ENCODE measurements at regions not wholly inside any gene's neighbourhood (a gene's known extent, or its start where the extent isn't known, plus 50 kb on each side); places are given as distances from the start of the nearest gene placed in this dataset.
"Not testable (repeated sequence)": the region's sequence is repeated elsewhere in the genome, so short reads cannot be mapped to it uniquely, and the experiment has no call there.

DNA sequence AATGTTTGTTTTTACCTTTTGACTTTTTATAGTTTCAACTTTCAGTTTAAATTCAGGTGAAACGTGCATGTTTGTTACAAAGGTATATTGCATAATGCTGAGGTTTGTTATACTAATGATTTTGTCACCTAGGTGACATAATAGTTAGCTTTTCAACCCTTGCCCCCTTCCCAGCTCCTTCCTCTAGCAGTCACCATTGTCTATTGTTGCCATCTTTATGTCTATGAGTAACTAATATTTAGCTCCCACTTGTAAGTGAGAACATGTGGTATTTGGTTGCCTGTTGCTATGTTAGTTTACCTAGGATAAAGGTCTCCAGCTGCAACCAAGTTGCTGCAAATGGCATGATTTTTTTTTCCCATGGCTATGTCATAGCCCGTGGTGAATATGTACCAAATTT, 322.3 kb upstream of the SETBP1 start:
- no peaks in the 10 kb centered on the region for H3K27me3 ChIP-seq (ENCODE audit: control insufficient read depth in 1 of 2, insufficient read depth in 2 of 2, low read length in 2 of 2)
- no peaks in the 10 kb centered on the region for H3K9me3 ChIP-seq (ENCODE audit: control insufficient read depth in 1 of 2, low read length in 2 of 2)
- H3K27ac ChIP-seq (ENCODE audit: low read depth, low read length) = no peak overlapping the region
- no peak overlapping the region for H3K9ac ChIP-seq (ENCODE audit: low read depth in 1 of 2, low read length in 2 of 2)
- H3K4me3 ChIP-seq (ENCODE audit: low read depth in 1 of 2, low read length in 2 of 2) = no peak overlapping the region
- no peaks in the 10 kb centered on the region for H3K36me3 ChIP-seq (ENCODE audit: control insufficient read depth in 1 of 2, insufficient read depth in 2 of 2, low read length in 2 of 2)
- no peaks in the 10 kb centered on the region for H3K4me1 ChIP-seq (ENCODE audit: control insufficient read depth in 1 of 2, insufficient read depth in 2 of 2, low read length in 2 of 2)

DNA sequence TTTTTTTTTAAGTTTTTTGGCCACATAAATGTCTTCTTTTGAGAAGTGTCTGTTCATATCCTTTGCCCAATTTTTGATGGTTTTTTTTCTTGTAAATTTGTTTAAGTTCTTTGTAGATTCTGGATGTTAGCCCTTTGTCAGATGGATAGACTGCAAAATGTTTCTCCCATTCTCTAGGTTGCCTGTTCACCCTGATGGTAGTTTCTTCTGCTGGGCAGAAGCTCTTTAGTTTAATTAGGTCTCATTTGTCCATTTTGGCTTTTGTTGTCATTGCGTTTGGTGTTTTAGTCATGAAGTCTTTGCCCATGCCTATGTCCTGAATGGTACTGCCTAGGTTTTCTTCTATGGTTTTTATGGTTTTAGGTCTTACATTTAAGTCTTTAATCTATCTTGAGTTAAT, 320.9 kb upstream of the SETBP1 start:
- not testable (repeated sequence) for H3K27ac ChIP-seq (ENCODE audit: low read depth, low read length); H3K4me1 ChIP-seq (ENCODE audit: control insufficient read depth in 1 of 2, insufficient read depth in 2 of 2, low read length in 2 of 2); H3K9ac ChIP-seq (ENCODE audit: low read depth in 1 of 2, low read length in 2 of 2); H3K4me3 ChIP-seq (ENCODE audit: low read depth in 1 of 2, low read length in 2 of 2); H3K9me3 ChIP-seq (ENCODE audit: control insufficient read depth in 1 of 2, low read length in 2 of 2); H3K36me3 ChIP-seq (ENCODE audit: control insufficient read depth in 1 of 2, insufficient read depth in 2 of 2, low read length in 2 of 2); H3K27me3 ChIP-seq (ENCODE audit: control insufficient read depth in 1 of 2, insufficient read depth in 2 of 2, low read length in 2 of 2)

DNA sequence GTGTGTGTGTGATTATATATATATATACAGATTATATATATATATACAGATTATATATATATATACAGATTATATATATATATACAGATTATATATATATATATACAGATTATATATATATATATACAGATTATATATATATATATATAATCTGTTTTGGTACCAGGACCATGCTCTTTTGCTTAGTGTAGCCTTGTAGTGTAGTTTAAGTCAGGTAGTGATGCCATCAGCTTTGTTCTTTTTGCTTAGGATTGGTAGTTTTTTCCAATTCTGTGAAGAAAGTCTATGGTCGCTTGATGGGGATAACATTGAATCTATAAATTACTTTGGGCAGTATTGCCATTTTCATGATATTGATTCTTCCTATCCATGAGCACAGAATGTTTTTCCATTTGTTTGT, 318.5 kb upstream of the SETBP1 start:
- H3K27me3 ChIP-seq (ENCODE audit: control insufficient read depth in 1 of 2, insufficient read depth in 2 of 2, low read length in 2 of 2); H3K27ac ChIP-seq (ENCODE audit: low read depth, low read length); H3K4me1 ChIP-seq (ENCODE audit: control insufficient read depth in 1 of 2, insufficient read depth in 2 of 2, low read length in 2 of 2); H3K9me3 ChIP-seq (ENCODE audit: control insufficient read depth in 1 of 2, low read length in 2 of 2); H3K9ac ChIP-seq (ENCODE audit: low read depth in 1 of 2, low read length in 2 of 2); H3K36me3 ChIP-seq (ENCODE audit: control insufficient read depth in 1 of 2, insufficient read depth in 2 of 2, low read length in 2 of 2); H3K4me3 ChIP-seq (ENCODE audit: low read depth in 1 of 2, low read length in 2 of 2): not testable (repeated sequence)

GRCh38 chr18:44370861-44371260, 309.8 kb upstream of the SETBP1 start:
- H3K4me3 ChIP-seq (ENCODE audit: low read depth in 1 of 2, low read length in 2 of 2) = no peak overlapping the region
- no peaks in the 10 kb centered on the region for H3K27me3 ChIP-seq (ENCODE audit: control insufficient read depth in 1 of 2, insufficient read depth in 2 of 2, low read length in 2 of 2)
- H3K4me1 ChIP-seq (ENCODE audit: control insufficient read depth in 1 of 2, insufficient read depth in 2 of 2, low read length in 2 of 2) = no peaks in the 10 kb centered on the region
- peaks cover 10 to 15% of the 10 kb centered on the region in 2 donors for H3K9me3 ChIP-seq (ENCODE audit: control insufficient read depth in 1 of 2, low read length in 2 of 2)
- no peak overlapping the region for H3K27ac ChIP-seq (ENCODE audit: low read depth, low read length)
- no peak overlapping the region for H3K9ac ChIP-seq (ENCODE audit: low read depth in 1 of 2, low read length in 2 of 2)
- no peaks in the 10 kb centered on the region for H3K36me3 ChIP-seq (ENCODE audit: control insufficient read depth in 1 of 2, insufficient read depth in 2 of 2, low read length in 2 of 2)

DNA sequence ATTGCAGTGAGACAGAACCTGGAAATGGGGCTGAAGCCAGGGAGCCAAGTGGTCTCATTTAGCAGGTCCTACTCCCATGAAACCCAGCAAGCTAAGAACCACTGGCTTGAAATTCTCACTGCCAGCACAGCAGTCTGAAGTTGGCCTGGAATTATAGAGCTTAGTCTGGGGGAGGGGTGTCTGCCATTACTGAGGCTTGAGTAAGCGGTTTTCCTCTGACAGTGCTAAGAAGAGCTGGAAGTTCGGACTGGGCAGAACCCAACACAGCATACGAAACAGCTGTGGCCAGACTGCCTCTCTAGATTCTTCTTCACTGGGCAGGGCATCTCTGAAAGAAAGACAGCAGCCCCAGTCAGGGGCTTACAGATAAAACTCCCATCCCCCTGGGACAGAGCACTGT, 305.7 kb upstream of the SETBP1 start:
- H3K9me3 ChIP-seq (ENCODE audit: control insufficient read depth in 1 of 2, low read length in 2 of 2) = peaks cover 10 to 15% of the 10 kb centered on the region in 2 donors
- H3K4me1 ChIP-seq (ENCODE audit: control insufficient read depth in 1 of 2, insufficient read depth in 2 of 2, low read length in 2 of 2) = no peaks in the 10 kb centered on the region
- H3K36me3 ChIP-seq (ENCODE audit: control insufficient read depth in 1 of 2, insufficient read depth in 2 of 2, low read length in 2 of 2) = no peaks in the 10 kb centered on the region
- H3K27ac ChIP-seq (ENCODE audit: low read depth, low read length) = no peak overlapping the region
- no peak overlapping the region for H3K9ac ChIP-seq (ENCODE audit: low read depth in 1 of 2, low read length in 2 of 2)
- H3K4me3 ChIP-seq (ENCODE audit: low read depth in 1 of 2, low read length in 2 of 2) = no peak overlapping the region
- no peaks in the 10 kb centered on the region for H3K27me3 ChIP-seq (ENCODE audit: control insufficient read depth in 1 of 2, insufficient read depth in 2 of 2, low read length in 2 of 2)

DNA sequence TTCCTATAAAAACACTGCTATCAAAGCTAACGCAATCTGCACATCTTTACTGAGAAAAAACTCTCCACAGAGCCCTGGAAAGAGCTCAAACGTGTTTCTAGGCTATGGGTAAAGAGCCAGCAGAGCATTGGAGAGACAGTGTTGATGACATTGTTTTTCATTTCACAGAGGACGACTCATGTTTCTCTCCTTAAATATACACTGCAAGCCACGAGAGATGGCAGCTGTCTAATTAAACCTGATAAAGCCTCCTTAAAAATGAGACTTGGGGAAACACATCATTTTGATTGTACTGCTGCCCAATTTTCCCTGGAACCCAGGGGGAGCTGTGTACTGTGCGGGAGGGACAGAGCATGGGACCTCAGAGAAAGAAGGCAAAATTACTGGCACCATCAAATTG, 294.3 kb upstream of the SETBP1 start:
- no peak overlapping the region for H3K9ac ChIP-seq (ENCODE audit: low read depth in 1 of 2, low read length in 2 of 2)
- no peaks in the 10 kb centered on the region for H3K27me3 ChIP-seq (ENCODE audit: control insufficient read depth in 1 of 2, insufficient read depth in 2 of 2, low read length in 2 of 2)
- no peaks in the 10 kb centered on the region for H3K9me3 ChIP-seq (ENCODE audit: control insufficient read depth in 1 of 2, low read length in 2 of 2)
- no peak overlapping the region for H3K4me3 ChIP-seq (ENCODE audit: low read depth in 1 of 2, low read length in 2 of 2)
- H3K36me3 ChIP-seq (ENCODE audit: control insufficient read depth in 1 of 2, insufficient read depth in 2 of 2, low read length in 2 of 2) = no peaks in the 10 kb centered on the region
- no peaks in the 10 kb centered on the region for H3K4me1 ChIP-seq (ENCODE audit: control insufficient read depth in 1 of 2, insufficient read depth in 2 of 2, low read length in 2 of 2)
- no peak overlapping the region for H3K27ac ChIP-seq (ENCODE audit: low read depth, low read length)

DNA sequence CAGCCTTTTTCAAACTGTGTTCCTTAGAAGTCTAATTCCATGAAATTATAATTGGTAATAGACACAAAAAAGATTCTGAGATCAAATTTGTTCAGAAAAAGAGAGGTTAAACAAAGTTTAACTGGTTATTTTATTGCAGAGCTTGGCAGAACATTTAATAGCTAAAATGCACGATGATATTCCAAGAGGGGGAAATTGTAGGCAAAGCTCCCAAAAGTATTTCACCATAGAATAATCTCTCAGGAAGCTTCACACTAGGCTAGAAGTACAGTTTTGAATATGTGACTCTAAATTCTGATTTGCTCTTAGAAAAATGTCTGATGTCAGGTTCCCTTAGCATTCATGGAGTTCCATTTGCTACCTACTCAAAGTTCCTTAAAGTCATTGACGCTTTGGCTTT, 292.4 kb upstream of the SETBP1 start:
- H3K27me3 ChIP-seq (ENCODE audit: control insufficient read depth in 1 of 2, insufficient read depth in 2 of 2, low read length in 2 of 2) = no peaks in the 10 kb centered on the region
- H3K4me1 ChIP-seq (ENCODE audit: control insufficient read depth in 1 of 2, insufficient read depth in 2 of 2, low read length in 2 of 2) = no peaks in the 10 kb centered on the region
- no peak overlapping the region for H3K27ac ChIP-seq (ENCODE audit: low read depth, low read length)
- H3K9ac ChIP-seq (ENCODE audit: low read depth in 1 of 2, low read length in 2 of 2) = no peak overlapping the region
- no peaks in the 10 kb centered on the region for H3K36me3 ChIP-seq (ENCODE audit: control insufficient read depth in 1 of 2, insufficient read depth in 2 of 2, low read length in 2 of 2)
- H3K9me3 ChIP-seq (ENCODE audit: control insufficient read depth in 1 of 2, low read length in 2 of 2) = no peaks in the 10 kb centered on the region
- no peak overlapping the region for H3K4me3 ChIP-seq (ENCODE audit: low read depth in 1 of 2, low read length in 2 of 2)

DNA sequence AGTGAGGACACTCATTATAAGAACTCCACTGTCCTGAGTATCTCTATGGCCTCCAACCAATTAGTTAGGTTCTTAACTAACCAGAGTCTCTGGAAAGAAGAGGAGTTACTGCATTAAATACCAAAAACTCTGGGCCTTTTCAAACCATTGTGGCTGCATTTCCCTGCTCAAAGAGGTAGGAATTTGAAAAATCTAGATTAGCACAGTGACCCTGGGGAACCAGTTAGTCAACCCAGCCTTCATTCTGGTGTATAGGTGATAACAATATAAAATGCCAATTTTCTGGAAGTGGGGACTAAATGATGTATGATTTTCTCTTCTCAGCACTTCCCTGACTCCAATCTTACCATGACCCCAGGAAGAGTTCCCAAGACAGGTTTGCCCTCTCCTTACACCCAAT, 287.8 kb upstream of the SETBP1 start:
- Histone ChIP-seq H3K27ac (ENCODE audit: low read depth, low read length) (no peak overlapping the region), H3K9me3 (ENCODE audit: control insufficient read depth in 1 of 2, low read length in 2 of 2) (no peaks in the 10 kb centered on the region), H3K4me3 (ENCODE audit: low read depth in 1 of 2, low read length in 2 of 2) (no peak overlapping the region), H3K36me3 (ENCODE audit: control insufficient read depth in 1 of 2, insufficient read depth in 2 of 2, low read length in 2 of 2) (no peaks in the 10 kb centered on the region), H3K9ac (ENCODE audit: low read depth in 1 of 2, low read length in 2 of 2) (no peak overlapping the region), H3K27me3 (ENCODE audit: control insufficient read depth in 1 of 2, insufficient read depth in 2 of 2, low read length in 2 of 2) (no peaks in the 10 kb centered on the region), H3K4me1 (ENCODE audit: control insufficient read depth in 1 of 2, insufficient read depth in 2 of 2, low read length in 2 of 2) (no peaks in the 10 kb centered on the region)

DNA sequence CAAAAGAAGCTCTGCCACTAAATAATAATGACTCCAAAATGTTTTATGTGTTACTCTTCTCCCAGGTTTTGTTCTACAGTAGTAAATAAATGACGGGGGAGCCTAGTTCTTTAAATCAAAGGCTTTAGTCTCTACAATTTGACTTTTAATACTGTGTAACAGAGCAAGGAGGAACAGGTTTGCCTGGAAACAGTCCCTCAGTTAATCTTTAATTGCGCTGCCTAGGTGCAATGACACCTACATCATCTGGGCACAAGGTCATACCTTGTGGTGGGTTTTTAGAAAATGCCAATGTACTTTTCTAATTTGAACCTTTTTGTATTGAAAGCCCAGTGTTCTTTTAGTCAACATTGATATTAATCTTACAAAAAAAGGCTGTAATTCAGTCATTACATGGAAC, 287.3 kb upstream of the SETBP1 start:
- H3K27me3 ChIP-seq (ENCODE audit: control insufficient read depth in 1 of 2, insufficient read depth in 2 of 2, low read length in 2 of 2) = no peaks in the 10 kb centered on the region
- H3K36me3 ChIP-seq (ENCODE audit: control insufficient read depth in 1 of 2, insufficient read depth in 2 of 2, low read length in 2 of 2) = no peaks in the 10 kb centered on the region
- no peaks in the 10 kb centered on the region for H3K9me3 ChIP-seq (ENCODE audit: control insufficient read depth in 1 of 2, low read length in 2 of 2)
- H3K9ac ChIP-seq (ENCODE audit: low read depth in 1 of 2, low read length in 2 of 2) = no peak overlapping the region
- H3K27ac ChIP-seq (ENCODE audit: low read depth, low read length) = no peak overlapping the region
- no peak overlapping the region for H3K4me3 ChIP-seq (ENCODE audit: low read depth in 1 of 2, low read length in 2 of 2)
- no peaks in the 10 kb centered on the region for H3K4me1 ChIP-seq (ENCODE audit: control insufficient read depth in 1 of 2, insufficient read depth in 2 of 2, low read length in 2 of 2)

GRCh38 chr18:44396550-44396949, 284.1 kb upstream of the SETBP1 start:
- no peaks in the 10 kb centered on the region for H3K9me3 ChIP-seq (ENCODE audit: control insufficient read depth in 1 of 2, low read length in 2 of 2)
- no peak overlapping the region for H3K4me3 ChIP-seq (ENCODE audit: low read depth in 1 of 2, low read length in 2 of 2)
- no peak overlapping the region for H3K27ac ChIP-seq (ENCODE audit: low read depth, low read length)
- H3K9ac ChIP-seq (ENCODE audit: low read depth in 1 of 2, low read length in 2 of 2) = no peak overlapping the region
- no peaks in the 10 kb centered on the region for H3K27me3 ChIP-seq (ENCODE audit: control insufficient read depth in 1 of 2, insufficient read depth in 2 of 2, low read length in 2 of 2)
- H3K36me3 ChIP-seq (ENCODE audit: control insufficient read depth in 1 of 2, insufficient read depth in 2 of 2, low read length in 2 of 2) = no peaks in the 10 kb centered on the region
- no peaks in the 10 kb centered on the region for H3K4me1 ChIP-seq (ENCODE audit: control insufficient read depth in 1 of 2, insufficient read depth in 2 of 2, low read length in 2 of 2)

DNA sequence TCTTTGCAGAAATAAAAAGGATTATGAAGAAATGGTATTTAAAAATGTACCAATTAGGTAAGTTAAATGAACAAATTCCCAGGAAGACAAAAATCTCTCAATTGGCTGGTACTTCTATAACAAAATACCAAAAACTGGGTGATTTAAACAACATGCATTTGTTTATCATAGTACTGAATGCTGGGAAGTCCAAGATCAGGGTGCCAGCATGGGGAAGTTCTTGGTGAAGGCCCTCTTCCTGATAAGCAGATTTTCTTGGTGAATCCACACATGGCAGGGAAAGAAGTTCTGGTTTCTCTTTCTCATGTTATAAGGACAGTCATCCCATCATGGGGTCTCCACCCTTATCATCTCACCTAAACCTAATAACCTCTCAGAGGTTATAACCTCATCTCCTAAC, 271.6 kb upstream of the SETBP1 start:
- H3K4me3 ChIP-seq (ENCODE audit: low read depth in 1 of 2, low read length in 2 of 2) = no peak overlapping the region
- H3K9me3 ChIP-seq (ENCODE audit: control insufficient read depth in 1 of 2, low read length in 2 of 2) = no peaks in the 10 kb centered on the region
- H3K27me3 ChIP-seq (ENCODE audit: control insufficient read depth in 1 of 2, insufficient read depth in 2 of 2, low read length in 2 of 2) = no peaks in the 10 kb centered on the region

More for the DNA sequence above, 271.6 kb upstream of the SETBP1 start:
- Histone ChIP-seq H3K27ac (ENCODE audit: low read depth, low read length) (no peak overlapping the region), H3K4me1 (ENCODE audit: control insufficient read depth in 1 of 2, insufficient read depth in 2 of 2, low read length in 2 of 2) (no peaks in the 10 kb centered on the region), H3K36me3 (ENCODE audit: control insufficient read depth in 1 of 2, insufficient read depth in 2 of 2, low read length in 2 of 2) (no peaks in the 10 kb centered on the region), H3K9ac (ENCODE audit: low read depth in 1 of 2, low read length in 2 of 2) (no peak overlapping the region)

Measured in duodenal mucosa (tissue), 2 donors.